Daoy (cell line): ENCODE measurements at regions not wholly inside any gene's neighbourhood (a gene's known extent, or its start where the extent isn't known, plus 50 kb on each side); places are given as distances from the start of the nearest gene placed in this dataset.

ENCODE experiments used
- DNase-seq: peaks from one replicate; pipeline ENCODE4 v3.0.0-alpha.2; 2015; ENCODE audit warnings: low read depth

GRCh38 chr11:116473206-116473769 is 299.5 kb downstream of the BUD13 start:
- no peak for DNase-seq

DNA sequence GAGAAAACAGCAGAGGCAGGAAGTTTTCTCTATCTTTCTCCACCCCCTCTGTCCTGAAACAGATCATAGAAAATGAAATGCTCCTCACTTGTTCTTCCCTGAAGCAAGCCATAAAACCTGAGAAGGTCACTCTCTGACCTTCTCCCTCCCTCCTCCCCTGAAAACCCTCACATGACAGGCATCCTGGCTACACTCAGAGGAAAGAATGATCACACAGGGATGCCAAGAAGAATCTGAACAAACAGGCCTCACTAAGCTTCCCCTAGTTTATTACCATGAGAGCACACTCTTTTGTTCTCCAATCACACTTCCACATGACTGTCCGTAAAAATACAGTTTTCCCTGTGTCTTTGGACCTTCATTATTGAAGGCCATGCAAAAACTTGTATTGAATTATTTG is 300.1 kb downstream of the BUD13 start:
- DNase-seq = no peak

- DNase-seq = peak; percentile 55
These were observed 301.1 kb downstream of the BUD13 start for GRCh38 chr11:116471608-116472256.

DNA sequence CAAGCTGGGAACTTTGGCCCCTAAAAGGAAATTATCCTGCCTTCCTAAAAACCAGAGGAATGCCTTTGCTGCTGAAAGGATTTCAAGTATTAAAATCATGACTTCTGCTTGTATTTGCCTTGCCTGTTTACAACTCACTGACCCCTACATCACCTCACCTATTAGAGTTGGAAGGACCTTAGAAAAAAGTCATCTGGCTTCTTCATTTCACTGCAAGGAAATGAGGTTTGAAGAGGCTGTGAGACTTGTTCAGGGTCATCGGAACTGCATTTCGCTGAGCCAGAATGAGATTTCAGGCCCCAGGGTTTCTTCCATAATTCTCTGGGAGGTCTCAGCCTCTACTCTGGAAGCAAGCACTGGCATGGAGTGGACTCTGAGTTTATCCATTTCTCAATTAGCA is 304.1 kb downstream of the BUD13 start:
- no peak for DNase-seq

DNA sequence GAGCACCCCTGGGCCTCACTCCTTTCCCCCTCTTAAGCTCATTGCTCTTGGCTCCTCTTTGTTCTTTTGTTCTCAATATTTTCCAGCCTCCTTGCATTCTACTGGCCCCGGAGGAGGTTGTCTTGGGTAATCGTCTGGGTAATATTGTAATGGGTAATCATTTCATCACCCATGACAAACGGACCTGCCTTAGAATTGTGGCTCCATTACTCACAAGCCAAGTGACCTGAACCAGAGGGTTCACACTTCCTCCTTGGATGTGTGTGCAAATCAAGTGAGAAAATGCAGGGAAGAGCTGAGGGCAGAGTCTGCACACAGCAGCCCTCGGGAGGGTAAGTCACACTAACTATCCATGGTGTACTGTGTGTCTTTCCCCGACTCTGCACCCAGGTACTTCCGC is 305.0 kb downstream of the BUD13 start:
- DNase-seq = peak; percentile 15

DNA sequence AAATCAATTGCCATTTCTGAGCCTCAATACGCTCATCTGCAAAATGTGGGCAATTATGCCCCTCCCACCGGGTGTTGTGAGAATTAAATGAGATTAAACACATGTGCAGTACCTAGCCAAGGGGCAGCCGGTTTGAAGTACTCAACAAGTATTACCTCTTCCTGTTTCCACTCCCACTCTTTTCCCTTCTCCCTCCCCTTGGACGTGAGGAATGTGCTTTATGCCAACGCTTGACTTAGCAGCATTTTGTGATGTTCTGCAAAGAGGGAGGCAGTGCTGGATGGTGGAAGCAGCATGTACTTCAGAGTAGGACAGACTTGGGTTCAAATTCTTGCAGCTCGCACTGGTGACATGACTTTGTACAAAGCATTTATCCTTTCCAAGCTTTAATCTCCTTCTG is 306.0 kb downstream of the BUD13 start:
- DNase-seq = no peak

DNA sequence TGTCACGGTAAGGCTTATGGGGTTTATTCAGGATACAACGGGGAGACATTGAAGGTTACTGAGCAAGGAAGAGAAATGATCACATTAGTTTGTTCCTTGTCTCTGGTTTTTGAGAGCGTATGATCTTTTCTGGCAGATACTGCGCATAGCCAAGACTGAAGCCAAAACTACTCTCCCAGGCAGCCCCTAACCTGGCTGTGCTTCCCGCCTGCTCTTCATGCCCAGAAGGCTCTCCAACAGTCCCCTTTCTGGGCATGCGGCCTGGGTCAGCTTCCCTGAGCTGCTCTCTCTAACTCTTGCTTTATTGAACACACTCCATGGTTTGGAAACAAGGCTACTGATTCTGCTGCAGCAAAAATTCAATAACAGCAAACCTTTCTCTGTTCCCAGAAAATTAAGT is 306.6 kb downstream of the BUD13 start:
- no peak for DNase-seq

DNA sequence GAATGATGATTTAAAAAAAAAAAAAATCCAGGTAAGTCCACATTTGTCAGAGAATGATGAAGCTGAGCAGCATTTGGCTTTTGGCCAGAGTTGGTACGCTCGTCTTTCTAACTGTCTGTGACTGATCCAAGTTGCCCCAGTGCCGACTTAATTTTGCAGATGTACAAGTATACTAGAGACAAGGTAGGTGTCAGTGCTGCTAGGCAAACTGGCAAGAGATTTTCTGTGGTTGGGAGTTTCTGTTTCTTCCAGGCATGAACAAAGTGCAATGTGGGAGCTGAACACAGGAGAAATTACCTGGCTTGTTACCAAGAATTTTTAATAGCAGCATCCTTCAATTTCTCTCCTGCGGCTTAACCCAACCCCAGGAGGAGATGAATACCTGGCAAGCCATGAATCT is 307.7 kb downstream of the BUD13 start:
- no peak for DNase-seq

- peak; percentile 32 for DNase-seq
These were observed 311.0 kb downstream of the BUD13 start for GRCh38 chr11:116461789-116462188.

DNA sequence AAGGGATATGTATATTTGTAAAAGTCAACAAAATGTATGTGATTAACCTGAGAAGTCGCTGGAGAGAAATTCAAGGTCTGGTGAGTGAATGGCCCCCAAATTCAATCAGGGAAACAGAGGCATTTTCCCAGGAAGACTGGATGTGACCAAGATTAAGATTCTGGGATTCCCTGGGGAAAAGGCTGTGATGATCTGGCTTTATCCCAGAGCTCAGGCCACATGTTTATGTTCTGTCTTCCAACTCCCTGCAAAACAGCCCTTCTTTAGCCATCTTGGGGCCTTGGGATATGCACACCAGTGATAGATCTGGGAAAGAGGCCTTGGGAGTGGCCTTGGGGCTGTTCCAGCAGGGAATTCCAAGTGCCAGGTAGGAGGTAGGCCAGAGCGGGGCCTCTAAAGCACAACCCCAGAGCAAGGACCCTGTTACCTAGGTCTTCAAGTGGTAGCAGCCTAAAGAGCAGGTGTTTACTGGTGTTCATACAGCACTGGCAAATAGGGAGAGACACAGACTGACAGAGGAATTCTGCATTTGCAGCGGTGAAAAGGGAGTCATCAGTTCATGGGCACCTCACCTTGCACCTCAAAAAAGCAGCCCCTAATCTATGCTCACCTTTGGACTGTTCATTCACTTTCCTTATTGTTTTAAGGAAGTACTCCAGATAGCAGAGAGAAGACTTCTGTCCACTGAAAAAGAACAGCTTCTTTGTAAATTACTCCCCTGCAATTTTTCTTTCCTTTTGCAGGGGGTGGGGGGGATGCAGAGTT is 312.4 kb downstream of the BUD13 start:
- DNase-seq = no peak

GRCh38 chr11:116459185-116460045 is 313.4 kb downstream of the BUD13 start:
- DNase-seq = no peak

GRCh38 chr11:116458546-116458945 is 314.2 kb downstream of the BUD13 start:
- no peak for DNase-seq

- DNase-seq = no peak
These were observed 315.3 kb downstream of the BUD13 start for GRCh38 chr11:116457336-116458007.

DNA sequence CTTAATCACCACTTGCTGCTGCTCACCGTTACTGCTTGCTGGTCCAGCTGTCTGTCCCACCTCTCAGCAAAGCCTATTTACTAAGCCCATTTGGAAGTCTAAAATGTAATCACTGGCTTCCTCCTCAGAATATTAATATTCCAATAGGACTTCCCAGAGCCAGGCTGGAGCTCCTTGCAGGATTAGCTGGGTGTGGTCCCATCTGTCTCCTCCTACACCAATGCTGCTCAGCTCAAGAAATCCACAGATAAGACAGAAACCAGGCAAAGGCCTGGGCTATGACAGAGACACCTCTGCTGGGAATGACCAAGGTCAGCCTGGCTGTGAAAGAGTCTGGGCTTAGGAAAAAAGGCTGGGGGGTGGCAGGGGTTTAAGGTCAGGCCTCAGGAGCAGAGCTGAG is 317.8 kb downstream of the BUD13 start:
- DNase-seq = no peak

DNA sequence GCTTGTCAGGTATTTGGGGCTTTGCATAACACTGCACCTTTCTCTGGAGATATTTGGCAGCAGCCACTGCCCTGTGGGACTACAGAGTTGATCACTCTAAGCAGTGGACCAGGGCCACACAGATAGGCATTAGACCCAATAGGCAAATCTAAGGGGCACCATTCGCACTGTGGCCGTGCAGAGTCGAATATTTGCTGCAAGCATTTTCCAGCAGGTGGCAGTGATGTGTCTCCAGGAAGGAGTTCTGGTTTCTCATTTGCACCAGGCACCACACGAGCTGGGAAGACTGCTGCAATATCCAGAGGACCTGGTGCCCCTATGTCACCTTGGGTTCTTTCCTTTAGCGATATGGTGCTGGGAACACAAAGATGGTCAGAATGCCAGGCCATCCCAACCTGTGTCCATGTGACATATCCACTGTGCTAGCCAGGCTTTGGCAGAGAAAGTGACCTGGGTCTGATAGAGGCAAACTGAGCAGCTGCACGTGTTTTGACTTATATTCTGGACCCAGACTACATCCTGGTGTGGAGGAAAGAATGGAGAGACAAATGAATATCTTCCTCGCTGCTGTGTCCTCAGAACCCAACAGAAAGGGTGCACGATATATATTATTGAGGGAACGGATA is 318.7 kb downstream of the BUD13 start:
- DNase-seq = peak; percentile 38

DNA sequence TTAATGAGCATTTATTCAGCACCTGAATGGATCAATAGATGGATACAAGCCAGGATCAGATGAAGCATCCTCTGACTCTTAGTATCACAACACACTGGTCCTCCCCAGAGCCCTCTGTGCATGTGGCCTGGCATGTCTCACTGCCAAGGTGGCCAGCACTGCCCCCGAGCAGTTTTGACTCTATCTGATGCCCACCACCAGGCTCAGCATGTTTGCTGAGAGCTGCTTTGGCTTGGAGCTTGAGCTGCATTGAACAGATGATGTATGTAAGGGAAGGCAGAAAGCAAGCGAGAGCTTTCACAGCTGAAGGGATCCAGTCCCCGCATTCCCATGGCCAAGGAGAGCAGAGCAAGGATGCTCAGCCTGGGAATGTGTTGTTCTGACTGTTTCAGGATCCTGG is 320.3 kb downstream of the BUD13 start:
- no peak for DNase-seq

DNA sequence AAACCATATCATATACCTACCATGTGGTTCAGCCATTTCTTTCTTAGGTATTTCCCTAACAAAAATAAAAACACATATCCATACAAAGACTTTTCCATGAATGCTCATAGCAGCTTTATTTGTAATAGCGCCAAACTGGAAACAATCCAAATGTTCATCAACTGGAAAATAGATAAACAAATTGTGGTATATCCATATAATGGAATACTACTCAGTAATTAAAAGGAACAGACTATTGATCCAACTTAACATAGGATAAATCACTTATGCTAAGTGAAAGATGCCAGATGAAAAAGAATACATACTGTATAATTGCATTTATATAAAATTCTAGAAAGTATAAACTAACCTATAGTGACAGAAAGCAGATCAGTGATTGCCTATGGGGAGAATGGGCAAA is 323.3 kb downstream of the BUD13 start:
- DNase-seq = no peak

DNA sequence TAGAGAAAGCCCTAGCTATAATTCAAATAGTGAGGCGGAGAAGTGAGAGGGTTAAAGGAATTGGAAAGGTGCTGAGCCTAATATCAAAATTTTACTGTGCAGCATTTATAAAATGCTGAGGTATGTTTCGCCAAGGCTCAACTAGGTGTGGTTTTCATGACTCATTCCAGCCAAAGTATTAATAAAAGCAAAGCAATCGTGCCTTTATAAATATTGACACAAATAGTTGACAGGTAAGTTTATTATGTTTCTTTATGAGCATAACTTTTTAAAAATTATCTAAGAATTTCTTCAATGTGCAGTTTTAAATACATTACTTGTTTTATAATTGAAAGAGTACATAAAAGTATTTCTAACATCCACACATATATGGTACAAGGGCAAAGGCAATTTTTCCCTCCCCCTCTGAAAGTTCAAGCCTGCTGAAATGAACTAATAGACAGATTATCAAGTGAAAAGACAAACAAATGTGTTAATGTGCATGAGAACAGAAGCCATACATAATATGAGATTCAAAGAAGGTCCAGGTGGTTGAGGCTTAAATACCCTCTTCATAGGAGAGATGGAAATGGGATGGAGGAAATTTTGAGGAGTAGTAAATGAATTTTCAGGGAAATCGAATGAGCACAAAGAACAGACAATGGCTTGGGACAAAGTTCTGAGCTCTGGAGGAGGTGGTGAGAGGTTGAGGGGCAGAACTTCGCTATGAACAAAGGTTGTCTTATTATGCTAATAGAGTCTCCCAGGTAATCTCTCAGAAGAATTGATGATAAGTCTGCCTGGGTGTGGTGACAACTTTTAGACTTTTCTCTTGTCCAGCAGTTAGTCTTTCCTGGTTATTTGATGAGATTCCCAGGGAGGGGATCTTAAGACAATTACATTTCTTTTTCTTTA is 326.5 kb downstream of the BUD13 start:
- no peak for DNase-seq

DNA sequence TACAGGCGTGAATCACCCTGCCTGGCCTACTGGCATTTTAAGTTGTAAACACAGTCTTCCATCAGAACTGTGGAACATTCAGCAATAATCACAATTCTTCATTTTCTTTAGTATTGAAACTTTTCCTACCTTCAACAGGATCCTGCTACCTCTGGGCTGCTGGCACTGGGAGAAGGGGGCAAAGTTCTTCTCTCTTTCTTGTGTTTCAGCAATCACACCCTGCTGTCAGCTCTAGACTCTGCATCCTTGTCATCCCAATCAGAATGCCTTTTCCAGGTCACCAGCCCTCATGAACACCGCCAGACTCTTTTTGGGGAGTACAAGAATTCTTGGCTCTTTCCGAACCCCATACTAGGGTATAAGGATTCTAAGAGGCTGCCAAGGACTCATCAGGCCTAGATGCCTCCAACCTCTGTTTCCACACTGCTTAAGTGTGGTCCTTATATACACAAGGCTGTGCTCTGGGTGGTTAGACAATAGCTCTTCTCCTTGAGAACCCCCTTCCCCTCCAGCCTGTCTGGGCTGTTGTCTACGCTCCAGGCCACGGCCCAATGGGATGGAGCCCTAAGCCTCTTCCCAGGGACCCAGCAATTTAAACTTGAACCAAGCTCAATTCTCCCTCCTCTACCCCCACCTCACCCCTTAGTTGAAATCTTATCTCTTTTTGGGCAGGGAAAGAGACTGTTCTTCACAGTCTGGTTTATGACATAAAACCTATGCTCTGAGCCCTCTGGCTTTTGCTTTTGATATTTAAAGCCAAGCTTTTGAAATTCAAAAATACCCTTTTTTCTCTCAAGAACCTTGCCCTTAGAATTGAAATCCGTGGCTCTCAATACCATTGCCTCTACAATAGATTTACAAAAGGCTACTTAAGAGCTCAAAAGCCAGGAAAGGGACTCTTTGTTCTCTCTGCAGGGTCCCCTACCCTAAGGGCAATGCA is 327.4 kb downstream of the BUD13 start:
- no peak for DNase-seq
